ENCODE measurements at regions not wholly inside any gene's neighbourhood (a gene's known extent, or its start where the extent isn't known, plus 50 kb on each side); places are given as distances from the start of the nearest gene placed in this dataset.
A peak's percentile ranks its signal among the peaks of the same experiment; 100 is the strongest.

GRCh38 chr14:66380143-66380542 lies 106.0 kb upstream of the CCDC196 start:
- FAIRE-seq = peak; percentile 13

DNA sequence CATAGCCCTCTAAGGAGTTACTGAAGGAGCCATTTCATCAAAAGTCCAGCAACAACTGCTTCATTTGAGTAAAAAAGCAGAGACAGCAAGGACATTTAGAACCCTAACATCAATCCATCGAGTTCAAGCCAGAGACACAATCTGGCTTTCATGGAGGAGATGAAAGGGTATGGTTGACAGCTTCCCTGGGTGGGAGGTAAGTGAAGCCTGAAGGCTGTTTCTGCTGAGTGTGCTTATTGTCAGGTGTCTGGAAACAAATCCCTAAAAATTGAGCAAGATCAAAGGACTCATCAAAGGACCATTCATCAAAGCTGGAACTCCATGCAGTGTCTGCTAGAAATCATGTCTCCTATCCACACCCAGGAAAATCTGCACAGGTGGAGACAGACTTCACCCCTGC lies 104.4 kb upstream of the CCDC196 start:
- no peak for FAIRE-seq

DNA sequence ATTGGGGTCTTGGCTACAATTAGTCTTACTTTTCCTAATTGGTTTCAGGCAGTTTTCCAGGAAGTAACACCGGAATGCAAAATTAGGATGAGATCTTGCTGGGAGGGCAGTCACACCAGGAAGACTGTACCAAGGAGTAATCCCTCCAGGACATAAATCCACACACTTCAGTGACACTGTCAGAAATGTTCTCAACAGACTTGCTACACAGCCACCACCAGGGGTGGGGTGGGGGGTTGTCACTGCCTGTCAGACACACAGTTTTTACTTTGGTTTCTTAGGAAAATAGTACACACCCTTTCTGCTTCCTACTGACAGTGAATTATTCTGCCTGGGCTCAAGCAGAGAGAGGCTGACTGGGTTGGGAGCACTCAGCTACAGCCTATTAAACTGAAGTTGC lies 102.9 kb upstream of the CCDC196 start:
- no peak for FAIRE-seq

DNA sequence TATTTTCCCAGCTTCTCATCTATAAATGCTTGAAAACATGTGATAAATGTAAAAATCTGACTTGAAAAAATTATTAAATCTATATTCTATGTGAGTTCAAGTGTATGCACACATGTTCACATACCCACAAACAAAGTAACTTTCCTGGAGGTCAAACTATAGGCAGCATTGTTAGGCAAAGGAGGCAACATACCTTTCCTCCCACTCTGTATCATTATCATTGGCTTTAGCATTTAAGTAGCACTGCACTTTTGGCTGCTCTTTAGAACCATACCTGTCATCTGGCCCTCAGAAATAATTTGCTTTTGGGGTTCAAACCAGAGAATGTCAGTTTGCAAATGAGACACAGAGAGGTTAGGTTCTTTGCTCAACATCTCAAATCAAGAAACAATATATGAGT lies 102.4 kb upstream of the CCDC196 start:
- no peak for FAIRE-seq

DNA sequence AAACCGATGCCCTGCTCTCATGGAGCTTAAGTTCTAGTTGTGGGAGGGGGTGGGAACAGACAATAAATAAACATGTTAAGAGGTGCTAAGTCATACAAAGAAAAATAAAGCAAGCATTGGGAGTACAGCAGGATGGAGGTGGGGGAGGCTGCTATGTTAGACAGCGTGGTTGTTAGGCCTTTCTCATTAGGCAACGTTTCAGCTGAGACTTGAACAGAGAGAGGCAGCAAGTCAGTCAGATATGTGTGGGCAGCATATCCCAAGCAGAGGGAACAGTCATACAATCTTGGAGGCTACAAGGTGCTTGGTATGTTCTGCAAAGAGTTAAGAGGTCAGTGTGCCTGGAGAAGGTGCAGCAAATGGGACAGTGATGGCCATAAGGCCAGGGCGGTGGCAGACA lies 97.7 kb upstream of the CCDC196 start:
- no peak for FAIRE-seq

- FAIRE-seq = no peak
Measured at GRCh38 chr14:66389481-66389880, 96.7 kb upstream of the CCDC196 start.

- FAIRE-seq = no peak
Measured at GRCh38 chr14:66395300-66395699, 90.9 kb upstream of the CCDC196 start.

GRCh38 chr14:66396164-66396563 lies 90.0 kb upstream of the CCDC196 start:
- no peak for FAIRE-seq

DNA sequence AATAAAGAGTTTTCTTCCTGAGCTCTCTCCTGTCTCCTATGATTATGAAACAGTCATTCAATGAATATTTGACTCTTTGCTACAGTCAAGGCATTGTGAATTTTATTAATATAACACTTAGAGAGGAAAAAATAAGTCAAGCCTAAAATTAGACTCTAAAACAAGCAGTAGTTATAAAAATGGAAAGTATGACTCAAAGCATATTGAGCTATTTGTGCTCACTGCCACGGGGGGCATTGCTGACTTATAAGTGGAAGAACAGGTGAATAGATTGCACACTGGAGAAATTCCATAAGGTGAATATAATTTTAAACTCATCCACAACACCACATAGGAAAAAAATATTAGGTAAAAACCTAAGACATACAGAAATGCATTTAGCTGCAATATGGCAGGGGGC lies 87.7 kb upstream of the CCDC196 start:
- no peak for FAIRE-seq

DNA sequence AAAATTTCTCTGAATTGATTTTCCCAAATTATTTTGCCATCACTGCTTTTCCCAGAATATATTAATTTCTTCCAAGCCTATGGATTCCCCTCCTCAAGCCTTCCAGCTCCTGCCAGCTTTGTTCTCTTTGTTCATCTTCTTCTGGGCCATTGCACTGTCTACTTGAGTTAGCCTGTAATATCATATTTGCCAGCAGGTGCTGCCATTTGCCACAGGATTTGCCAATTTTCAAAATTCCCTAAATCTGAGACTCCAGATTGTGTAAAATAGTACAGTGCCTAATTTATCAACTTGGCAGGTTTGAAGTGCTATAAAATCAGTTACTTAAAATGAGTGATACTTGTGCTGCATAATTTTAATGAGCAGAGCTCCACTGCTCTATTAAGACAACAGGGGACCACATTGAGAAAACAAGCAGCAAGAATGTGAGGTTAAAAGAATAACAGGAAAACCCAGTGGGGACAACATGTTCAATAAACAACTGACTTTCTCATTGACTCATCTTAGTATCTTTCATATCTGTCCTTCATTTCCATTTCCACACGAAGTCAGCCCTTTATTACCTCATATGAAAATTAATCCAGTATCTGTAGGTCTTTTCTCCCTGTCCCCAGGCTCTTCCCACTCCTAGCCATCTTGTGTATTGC lies 84.6 kb upstream of the CCDC196 start:
- FAIRE-seq = peak; percentile 93

- FAIRE-seq = no peak
Measured at GRCh38 chr14:66403183-66403582, 83.0 kb upstream of the CCDC196 start.

DNA sequence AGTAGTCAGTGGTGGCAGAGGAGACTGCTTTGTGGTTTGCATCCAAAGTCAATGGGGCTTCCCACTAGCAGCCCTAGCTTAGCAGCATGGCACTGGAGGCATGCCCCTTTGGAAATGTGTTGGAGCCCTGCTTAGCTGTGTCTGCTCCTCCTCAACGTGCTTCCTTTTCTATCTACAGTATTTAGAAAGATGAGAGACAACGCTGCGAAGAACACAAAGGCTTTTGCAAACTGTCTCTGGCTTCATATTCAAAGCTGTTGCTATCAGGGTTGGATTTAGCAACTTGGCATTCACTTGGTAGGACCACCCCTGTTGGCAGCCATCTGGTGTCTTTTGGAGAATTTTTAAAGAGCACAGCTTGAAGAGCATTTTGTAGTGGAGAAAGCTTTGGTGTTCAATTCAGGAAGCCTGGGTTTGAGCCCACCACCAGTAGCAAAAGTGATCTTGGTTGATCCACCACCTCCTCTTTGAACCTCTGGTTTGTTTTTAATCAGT lies 82.1 kb upstream of the CCDC196 start:
- no peak for FAIRE-seq

DNA sequence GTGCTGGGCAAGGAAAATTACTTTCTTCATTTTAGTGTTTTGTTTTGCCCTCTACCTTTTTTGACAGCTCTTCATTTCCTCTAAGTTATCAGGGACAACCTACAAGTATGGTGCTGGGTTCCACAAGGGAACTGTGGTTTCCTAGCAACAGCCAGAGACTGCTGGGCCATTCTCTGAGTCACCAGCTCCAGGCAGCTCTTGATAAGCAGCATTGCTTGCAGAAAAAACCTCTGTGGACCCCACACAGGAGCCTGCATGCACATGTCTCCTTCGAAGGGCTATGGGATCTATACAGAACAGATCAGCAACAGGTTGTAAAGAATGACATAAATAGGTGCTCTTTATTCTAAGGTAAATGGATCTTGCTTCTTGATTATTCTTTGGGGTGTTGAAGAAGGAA lies 81.0 kb upstream of the CCDC196 start:
- FAIRE-seq = peak; percentile 97

GRCh38 chr14:66413901-66414300 lies 72.3 kb upstream of the CCDC196 start:
- no peak for FAIRE-seq

- no peak for FAIRE-seq
Measured at GRCh38 chr14:66414511-66414910, 71.7 kb upstream of the CCDC196 start.

DNA sequence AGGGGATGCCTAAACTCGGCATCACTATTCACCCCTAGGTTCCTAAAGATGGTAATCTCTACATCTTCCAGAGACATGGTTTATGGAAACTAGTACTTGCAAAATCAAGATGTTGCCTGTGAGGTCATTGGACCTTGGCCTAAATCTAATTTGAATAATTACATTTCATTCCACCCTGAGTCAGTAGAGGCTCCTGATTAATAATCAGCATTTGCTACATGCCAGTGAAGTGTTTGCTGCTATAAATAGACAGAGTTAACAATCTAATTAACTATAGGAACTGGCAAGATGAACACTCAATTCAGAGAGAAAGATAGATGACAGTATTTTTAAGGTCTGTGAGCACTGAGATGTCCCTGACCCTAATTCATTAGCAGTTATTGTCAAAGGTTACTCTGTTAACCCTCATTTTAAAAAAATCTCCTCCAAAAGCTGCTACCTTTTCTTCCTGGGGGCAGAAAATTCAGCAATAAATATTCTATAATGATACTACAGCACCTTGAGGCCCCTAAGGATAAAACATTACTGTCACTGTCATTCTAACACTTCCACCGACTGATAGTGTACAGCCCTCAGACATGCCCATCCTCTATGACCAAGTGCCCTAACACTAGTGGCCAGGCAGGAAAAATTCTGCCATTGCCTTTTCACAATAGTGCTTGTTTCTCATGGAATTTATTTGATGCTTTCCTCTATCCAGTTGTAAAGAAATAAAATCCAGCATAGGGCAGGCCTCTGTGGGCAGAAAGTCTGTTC lies 65.7 kb upstream of the CCDC196 start:
- no peak for FAIRE-seq

DNA sequence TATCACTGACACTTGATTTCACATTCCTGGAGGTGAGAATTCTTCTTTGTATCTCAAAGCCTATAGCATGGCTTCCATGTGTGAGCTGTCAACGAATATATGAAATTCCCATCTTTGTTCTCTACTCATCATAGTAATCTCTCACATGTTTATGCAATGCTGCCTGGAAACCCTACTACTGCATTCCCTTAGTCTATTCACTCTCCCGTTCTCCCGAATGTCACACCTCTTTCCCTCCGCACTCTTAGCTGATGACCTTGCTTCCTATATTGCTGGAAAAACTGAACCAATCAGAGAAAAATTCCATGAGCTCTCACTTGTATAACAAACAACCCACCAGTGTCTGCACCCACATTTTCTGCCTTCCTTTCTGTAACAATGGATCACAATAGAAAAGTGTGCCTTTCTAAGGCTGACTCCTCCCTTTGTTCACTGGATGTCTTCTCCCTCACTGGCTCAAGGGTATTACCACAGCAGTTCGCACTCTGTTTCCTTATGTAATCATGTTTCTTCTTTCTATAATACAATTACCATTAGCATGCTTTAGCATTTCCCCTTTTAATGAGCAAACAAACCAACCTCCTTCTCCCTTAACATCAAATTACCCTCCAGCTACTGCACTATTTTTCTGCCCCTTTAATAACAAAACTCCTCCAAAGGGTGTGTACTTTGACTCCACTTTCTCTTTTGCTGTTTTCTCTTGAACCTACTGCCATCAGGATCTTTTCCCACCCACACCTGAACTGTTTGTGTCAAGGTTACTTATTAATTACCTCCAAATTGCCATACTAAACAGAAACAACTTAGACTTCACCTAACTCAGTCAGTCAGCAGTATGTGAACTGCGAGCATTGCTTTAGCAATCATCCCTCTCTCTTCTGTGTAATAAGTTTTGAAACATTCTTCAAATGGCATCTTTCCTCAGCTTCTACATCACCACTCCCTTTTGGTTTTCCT lies 63.9 kb upstream of the CCDC196 start:
- FAIRE-seq = no peak

DNA sequence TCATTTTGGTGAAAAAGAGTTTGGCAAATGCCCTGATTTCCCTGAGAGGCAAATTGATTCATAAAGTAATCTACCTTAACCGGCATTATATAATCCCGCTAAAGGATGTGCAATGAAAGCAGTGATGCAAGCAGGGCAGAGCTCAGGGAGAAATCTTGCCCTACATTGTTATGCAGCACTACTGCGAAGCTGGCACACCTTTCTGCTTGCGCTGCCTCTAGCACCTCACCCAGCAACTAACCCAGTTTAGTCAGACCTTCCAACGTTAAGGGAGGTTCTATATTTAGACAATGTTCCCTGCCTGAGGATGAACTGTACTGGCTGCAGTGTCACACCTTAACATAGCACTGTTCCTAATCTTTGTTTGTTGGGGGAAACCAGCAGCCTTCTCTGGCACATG lies 60.8 kb upstream of the CCDC196 start:
- peak; percentile 75 for FAIRE-seq

DNA sequence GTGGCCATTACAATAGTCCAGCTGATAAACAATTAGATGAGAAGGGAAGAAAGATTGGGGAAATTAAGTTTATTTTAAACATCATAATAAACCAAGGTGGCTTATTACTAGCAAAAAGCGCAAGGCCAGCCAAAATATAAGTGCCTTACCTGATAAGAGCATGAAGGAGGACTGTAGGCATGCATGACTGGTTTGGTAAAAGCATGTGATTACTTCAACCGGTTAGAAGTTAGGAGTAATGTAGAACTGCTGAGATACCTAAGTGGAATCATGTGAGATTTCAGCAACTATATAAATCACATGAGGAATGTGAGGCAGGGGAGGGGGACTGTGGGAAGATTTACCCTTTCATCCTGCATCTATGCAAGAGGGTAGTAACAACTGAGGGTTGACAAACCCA lies 59.7 kb upstream of the CCDC196 start:
- FAIRE-seq = no peak

DNA sequence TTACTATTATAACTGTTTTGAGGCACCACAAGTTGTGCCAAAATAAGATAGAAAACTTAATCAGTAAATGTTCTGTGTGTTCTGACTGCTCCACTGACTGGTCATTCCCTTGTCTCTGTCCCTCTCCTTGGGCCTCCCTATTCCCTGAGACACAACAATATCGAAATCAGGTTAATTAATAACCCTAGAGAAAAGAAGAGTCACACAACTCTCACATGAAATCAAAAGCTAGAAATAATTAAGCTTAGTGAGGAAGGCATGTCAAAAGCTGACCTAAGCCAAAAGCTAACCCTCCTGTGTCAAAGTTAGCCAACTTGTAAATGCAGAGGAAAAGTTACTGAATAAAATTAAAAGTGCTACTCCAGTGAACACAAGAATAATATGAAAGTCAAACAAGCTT lies 53.8 kb upstream of the CCDC196 start:
- FAIRE-seq = no peak

DNA sequence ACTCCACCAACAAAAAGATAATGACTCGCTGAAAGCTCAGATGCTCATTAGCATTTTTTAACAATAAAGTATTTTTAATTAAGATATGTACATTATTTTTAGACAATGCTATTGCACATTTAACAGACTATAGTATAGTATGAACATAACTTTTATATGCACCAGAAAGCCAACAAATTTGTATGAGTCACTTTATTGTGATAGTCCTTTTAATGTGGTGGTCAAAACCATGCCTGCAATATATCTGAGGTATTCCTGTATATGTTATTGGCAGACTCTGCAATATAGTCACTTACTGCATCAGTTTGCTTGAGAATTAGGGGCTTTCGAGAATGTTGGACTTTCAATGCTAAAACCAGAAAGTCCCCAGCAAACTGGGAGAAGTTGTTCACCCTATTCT lies 51.7 kb upstream of the CCDC196 start:
- FAIRE-seq = no peak

- FAIRE-seq = no peak
Measured at GRCh38 chr14:66435683-66436082, 50.5 kb upstream of the CCDC196 start.

Data from islet of Langerhans (tissue), 1 donor.